Kidney epithelial cell (primary cell): ENCODE measurements at regions not wholly inside any gene's neighbourhood (a gene's known extent, or its start where the extent isn't known, plus 50 kb on each side); places are given as distances from the start of the nearest gene placed in this dataset.

Experiments used
- DNase-seq: peaks from one replicate; pipeline ENCODE4 v3.0.0-alpha.2; 2010; ENCODE audit warnings: low read depth
- H3K27me3 ChIP-seq: 2 replicates; pipeline ENCODE4 v1.6.0; 2011; ENCODE audit warnings: low read length; ENCODE audit not compliant: control insufficient read depth, insufficient read depth
- H3K36me3 ChIP-seq: 2 replicates; pipeline ENCODE4 v1.5.1; 2011; ENCODE audit warnings: low read length; ENCODE audit not compliant: control insufficient read depth, insufficient read depth
- H3K4me3 ChIP-seq: 2 replicates; pipeline ENCODE4 v1.5.1; 2011; ENCODE audit warnings: low read depth, mild to moderate bottlenecking, control low read depth, low read length
- TF ChIP-seq, protein P1 (sequence below): IDR thresholded peaks from 2 replicates; pipeline ENCODE4 v1.5.1; 2011; ENCODE audit warnings: mild to moderate bottlenecking, moderate library complexity, low read length, control low read depth, inconsistent platforms; ENCODE audit not compliant: insufficient read depth, poor library complexity, severe bottlenecking

DNA sequence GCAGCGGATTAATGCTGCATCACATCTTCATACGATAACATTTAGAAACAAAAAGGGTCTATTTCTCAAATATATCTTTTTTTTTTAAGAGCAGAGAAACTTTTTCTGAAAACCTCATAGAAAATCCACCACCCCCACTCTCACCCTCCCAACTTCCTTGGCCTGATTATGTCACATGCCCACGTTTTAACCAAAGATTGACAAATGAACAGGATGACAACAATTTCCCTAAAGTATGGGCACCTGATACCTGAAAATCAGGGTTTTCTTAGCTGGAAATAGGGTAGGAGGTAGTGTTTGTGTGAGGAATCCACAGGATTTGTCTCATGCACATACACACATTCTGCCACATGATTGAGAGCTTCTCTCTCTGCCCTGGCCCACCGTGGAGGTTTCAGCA lies 74.7 kb upstream of the MDM1 start:
- no peak overlapping the region for H3K4me3 ChIP-seq
- no peaks in the 10 kb centered on the region for H3K36me3 ChIP-seq
- no peaks in the 10 kb centered on the region for H3K27me3 ChIP-seq
- no peak for DNase-seq
- TF ChIP-seq, protein P1, sequence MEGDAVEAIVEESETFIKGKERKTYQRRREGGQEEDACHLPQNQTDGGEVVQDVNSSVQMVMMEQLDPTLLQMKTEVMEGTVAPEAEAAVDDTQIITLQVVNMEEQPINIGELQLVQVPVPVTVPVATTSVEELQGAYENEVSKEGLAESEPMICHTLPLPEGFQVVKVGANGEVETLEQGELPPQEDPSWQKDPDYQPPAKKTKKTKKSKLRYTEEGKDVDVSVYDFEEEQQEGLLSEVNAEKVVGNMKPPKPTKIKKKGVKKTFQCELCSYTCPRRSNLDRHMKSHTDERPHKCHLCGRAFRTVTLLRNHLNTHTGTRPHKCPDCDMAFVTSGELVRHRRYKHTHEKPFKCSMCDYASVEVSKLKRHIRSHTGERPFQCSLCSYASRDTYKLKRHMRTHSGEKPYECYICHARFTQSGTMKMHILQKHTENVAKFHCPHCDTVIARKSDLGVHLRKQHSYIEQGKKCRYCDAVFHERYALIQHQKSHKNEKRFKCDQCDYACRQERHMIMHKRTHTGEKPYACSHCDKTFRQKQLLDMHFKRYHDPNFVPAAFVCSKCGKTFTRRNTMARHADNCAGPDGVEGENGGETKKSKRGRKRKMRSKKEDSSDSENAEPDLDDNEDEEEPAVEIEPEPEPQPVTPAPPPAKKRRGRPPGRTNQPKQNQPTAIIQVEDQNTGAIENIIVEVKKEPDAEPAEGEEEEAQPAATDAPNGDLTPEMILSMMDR, result no peak

DNA sequence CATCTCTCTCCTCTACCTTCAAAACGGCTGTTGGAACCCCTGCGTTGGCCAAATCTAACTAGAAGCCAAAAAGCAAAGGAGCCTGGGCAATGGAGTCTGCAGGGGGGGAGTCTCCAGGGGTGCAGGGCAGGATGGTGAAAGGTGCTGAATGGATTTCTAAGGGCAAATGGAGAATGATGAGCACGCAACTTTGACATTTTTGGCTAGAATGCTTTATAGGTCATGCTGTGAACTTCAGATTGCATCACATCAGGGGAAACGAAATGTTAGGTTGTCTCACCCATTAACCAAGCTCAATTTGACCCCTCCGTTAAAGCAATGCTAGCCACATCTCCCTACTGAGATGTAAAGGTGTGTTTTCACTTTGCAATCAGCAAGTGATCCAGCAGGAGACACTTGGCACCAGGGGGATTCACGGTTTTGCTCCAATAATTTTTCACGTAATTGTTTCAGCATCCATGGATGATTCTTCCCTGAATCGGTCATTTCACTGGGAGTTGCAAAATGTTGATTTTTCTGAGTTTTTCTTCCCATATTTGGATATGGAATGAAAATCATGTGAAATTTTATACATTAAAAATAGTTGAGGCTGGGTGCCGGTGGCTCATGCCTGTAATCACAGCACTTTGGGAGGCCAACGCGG lies 78.0 kb upstream of the MDM1 start:
- Histone ChIP-seq H3K4me3 (no peak overlapping the region), H3K36me3 (no peaks in the 10 kb centered on the region), H3K27me3 (no peaks in the 10 kb centered on the region)
- no peak for DNase-seq
- TF ChIP-seq, protein P1, result no peak

DNA sequence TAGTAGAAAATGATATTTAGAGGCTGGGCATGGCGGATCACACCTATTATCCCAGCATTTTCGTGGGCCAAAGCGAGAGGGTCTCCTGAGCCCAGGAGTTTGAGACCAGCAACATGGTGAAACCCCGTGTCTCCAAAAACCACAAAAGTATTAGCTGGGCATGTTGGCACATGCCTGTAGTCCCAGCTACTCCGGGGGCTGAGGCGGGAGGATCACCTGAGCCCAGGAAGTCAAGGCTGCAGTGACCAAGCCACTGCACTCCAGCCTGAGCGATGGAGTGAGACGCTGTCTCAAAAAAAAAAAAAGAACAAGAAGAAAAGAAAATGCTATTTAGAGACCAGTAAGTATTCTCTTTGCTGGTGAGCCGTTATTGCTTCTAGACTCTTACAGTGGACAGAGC lies 79.2 kb upstream of the MDM1 start:
- TF ChIP-seq, protein P1, result no peak
- Histone ChIP-seq H3K4me3 (no peak overlapping the region), H3K27me3 (no peaks in the 10 kb centered on the region), H3K36me3 (no peaks in the 10 kb centered on the region)
- DNase-seq, result no peak

DNA sequence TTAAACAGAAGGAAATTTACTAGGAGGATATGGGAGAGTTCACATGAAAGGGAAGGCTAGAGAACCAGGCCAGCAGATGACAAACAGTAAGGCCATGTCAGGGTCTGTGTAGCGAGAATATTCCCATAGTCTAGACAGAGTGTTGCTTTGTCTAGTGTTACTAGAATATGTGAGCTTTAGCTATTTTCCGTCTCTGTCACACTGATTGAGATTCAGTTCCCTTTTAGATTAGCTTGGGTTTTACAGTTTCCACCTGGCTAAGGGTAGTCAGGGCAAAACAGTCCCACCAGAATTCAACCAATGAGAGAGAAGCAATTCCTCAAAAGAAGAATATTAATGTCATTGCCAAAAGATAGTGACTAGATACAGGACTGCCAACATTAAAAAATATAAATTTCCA lies 82.8 kb upstream of the MDM1 start:
- no peaks in the 10 kb centered on the region for H3K27me3 ChIP-seq
- TF ChIP-seq, protein P1, result no peak
- no peaks in the 10 kb centered on the region for H3K36me3 ChIP-seq
- no peak for DNase-seq
- H3K4me3 ChIP-seq, result no peak overlapping the region

DNA sequence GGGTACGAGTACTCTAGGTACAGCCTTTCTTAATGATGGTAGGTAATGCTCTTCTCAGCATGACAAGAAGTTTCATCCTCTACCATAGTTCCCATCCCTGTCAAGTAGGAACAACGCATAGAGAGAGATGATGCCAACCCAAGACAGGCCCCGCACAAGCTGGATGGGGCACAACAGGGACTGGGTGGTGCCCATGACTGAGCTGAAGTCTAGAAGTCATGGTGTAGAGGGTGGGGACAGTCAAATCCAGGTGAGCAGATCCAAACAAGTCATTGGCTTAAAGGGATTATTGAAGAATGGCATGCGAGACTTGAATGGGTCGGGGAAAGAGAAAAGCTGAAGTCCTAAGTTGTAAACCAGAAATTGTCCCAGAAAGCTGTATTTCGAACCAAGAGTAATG lies 84.2 kb upstream of the MDM1 start:
- Histone ChIP-seq H3K4me3 (no peak overlapping the region), H3K27me3 (no peaks in the 10 kb centered on the region), H3K36me3 (no peaks in the 10 kb centered on the region)
- TF ChIP-seq, protein P1, result no peak
- no peak for DNase-seq

DNA sequence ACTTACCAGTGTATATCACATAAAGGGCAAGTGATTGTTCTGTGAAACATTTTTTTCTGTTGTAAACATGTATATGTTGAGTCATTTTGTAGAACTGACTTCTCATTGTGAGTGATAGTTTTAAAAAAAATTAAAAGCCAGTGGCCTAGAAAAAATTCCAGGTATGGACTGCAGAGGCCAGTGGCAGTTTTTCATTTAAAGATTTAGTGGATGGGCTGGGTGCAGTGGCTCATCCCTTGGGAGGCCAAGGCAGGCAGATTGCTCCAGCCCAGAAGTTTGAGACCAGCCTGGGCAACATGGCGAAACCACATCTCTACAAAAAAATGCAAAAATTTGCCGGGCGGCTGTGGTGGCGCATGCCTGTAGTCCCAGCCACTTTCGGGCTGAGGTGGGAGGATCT lies 84.7 kb upstream of the MDM1 start:
- Histone ChIP-seq H3K27me3 (no peaks in the 10 kb centered on the region), H3K4me3 (no peak overlapping the region), H3K36me3 (no peaks in the 10 kb centered on the region)
- DNase-seq, result no peak
- TF ChIP-seq, protein P1, result no peak
